WTC11 (cell line): ENCODE measurements at regions not wholly inside any gene's neighbourhood (a gene's known extent, or its start where the extent isn't known, plus 50 kb on each side); places are given as distances from the start of the nearest gene placed in this dataset.

Experiments used
- CBFB ChIP-seq: sonication (generic); formaldehyde crosslinking; IDR thresholded peaks from 2 replicates; pipeline ENCODE4 v1.8.1; 2022; ENCODE audit warnings: mild to moderate bottlenecking, low read depth, missing genetic modification reagents
- CREB1 ChIP-seq: sonication (generic); formaldehyde crosslinking; IDR thresholded peaks from 2 replicates; pipeline ENCODE4 v1.8.0; 2023; ENCODE audit warnings: mild to moderate bottlenecking, missing genetic modification reagents
- FOXP1 ChIP-seq: sonication (generic); formaldehyde crosslinking; IDR thresholded peaks from 2 replicates; pipeline ENCODE4 v1.8.0; 2022; ENCODE audit warnings: missing genetic modification reagents, mild to moderate bottlenecking, moderate library complexity, borderline replicate concordance
- GTF2I ChIP-seq: fragments of 250-450 bp; sonication (Bioruptor Pico); conservative IDR thresholded peaks from 2 replicates; pipeline ENCODE4 v1.4.0; 2021; ENCODE audit warnings: mild to moderate bottlenecking
- JUN ChIP-seq: sonication (generic); formaldehyde crosslinking; IDR thresholded peaks from 2 replicates; pipeline ENCODE4 v1.8.0; 2023; ENCODE audit warnings: mild to moderate bottlenecking, missing genetic modification reagents
- NFYB ChIP-seq: sonication (generic); formaldehyde crosslinking; conservative IDR thresholded peaks from 2 replicates; pipeline ENCODE4 v1.8.0; 2022; ENCODE audit warnings: low read depth, missing genetic modification reagents
- NR2C2 ChIP-seq: sonication (generic); formaldehyde crosslinking; IDR thresholded peaks from 2 replicates; pipeline ENCODE4 v1.8.0; 2022; ENCODE audit warnings: mild to moderate bottlenecking, missing genetic modification reagents
- NR3C1 ChIP-seq: sonication (generic); formaldehyde crosslinking; conservative IDR thresholded peaks from 2 replicates; pipeline ENCODE4 v1.8.1; 2023; ENCODE audit warnings: low read depth, mild to moderate bottlenecking, missing genetic modification reagents
- ZNF138 ChIP-seq: sonication (generic); formaldehyde crosslinking; conservative IDR thresholded peaks from 2 replicates; pipeline ENCODE4 v1.8.1; 2022; ENCODE audit warnings: mild to moderate bottlenecking, moderate library complexity, missing genetic modification reagents
- TF ChIP-seq, protein P1 (sequence below): fragments of 200-600 bp; IDR thresholded peaks from 2 replicates; pipeline ENCODE4 v1.8.0; 2022; ENCODE audit warnings: antibody characterized with exemption
- TF ChIP-seq, protein P2 (sequence below): sonication (generic); formaldehyde crosslinking; IDR thresholded peaks from 2 replicates; pipeline ENCODE4 v1.8.1; 2023; ENCODE audit warnings: mild to moderate bottlenecking, missing genetic modification reagents, moderate library complexity
- TF ChIP-seq, protein P3 (sequence below): fragments of 250-450 bp; sonication (Bioruptor Pico); IDR thresholded peaks from 2 replicates; pipeline ENCODE4 v2.1.2; 2022; ENCODE audit warnings: mild to moderate bottlenecking, moderate library complexity
- TF ChIP-seq, protein P4 (sequence below): sonication (generic); formaldehyde crosslinking; conservative IDR thresholded peaks from 2 replicates; pipeline ENCODE4 v1.8.1; 2022; ENCODE audit warnings: mild to moderate bottlenecking, missing genetic modification reagents
- TF ChIP-seq, protein P5 (sequence below): sonication (generic); formaldehyde crosslinking; IDR thresholded peaks from 2 replicates; pipeline ENCODE4 v1.8.1; 2022; ENCODE audit warnings: low read depth, missing genetic modification reagents, borderline replicate concordance

DNA sequence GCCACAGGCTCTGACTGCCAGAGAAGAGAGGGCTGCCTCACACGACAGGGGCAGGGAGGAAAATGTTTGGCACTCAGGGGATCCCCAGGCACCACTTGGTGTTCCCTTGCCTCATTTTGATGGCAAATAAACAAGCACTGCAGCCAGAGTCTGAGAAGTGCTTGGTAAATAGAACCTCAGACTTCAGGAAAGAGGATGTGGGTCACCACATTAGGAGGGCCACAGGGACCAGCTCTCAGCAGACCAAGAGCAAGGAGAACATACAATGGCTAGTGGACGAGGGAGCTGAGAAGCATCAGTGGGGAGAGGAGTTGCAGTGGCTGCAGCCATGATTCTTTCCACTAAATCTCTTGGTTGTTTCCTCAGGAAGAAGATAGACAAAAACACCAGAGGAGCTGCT lies 413.9 kb downstream of the GADD45G start:
- TF ChIP-seq, protein P1, sequence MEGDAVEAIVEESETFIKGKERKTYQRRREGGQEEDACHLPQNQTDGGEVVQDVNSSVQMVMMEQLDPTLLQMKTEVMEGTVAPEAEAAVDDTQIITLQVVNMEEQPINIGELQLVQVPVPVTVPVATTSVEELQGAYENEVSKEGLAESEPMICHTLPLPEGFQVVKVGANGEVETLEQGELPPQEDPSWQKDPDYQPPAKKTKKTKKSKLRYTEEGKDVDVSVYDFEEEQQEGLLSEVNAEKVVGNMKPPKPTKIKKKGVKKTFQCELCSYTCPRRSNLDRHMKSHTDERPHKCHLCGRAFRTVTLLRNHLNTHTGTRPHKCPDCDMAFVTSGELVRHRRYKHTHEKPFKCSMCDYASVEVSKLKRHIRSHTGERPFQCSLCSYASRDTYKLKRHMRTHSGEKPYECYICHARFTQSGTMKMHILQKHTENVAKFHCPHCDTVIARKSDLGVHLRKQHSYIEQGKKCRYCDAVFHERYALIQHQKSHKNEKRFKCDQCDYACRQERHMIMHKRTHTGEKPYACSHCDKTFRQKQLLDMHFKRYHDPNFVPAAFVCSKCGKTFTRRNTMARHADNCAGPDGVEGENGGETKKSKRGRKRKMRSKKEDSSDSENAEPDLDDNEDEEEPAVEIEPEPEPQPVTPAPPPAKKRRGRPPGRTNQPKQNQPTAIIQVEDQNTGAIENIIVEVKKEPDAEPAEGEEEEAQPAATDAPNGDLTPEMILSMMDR, result no peak
- TF ChIP-seq GTF2I (CRISPR knock-in tag), result no peak
- TF ChIP-seq NR2C2 (CRISPR knock-in tag), result no peak
- TF ChIP-seq, protein P2, sequence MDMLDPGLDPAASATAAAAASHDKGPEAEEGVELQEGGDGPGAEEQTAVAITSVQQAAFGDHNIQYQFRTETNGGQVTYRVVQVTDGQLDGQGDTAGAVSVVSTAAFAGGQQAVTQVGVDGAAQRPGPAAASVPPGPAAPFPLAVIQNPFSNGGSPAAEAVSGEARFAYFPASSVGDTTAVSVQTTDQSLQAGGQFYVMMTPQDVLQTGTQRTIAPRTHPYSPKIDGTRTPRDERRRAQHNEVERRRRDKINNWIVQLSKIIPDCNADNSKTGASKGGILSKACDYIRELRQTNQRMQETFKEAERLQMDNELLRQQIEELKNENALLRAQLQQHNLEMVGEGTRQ (CRISPR knock-in tag), result no peak
- TF ChIP-seq CREB1 (CRISPR knock-in tag), result no peak
- TF ChIP-seq, protein P3, sequence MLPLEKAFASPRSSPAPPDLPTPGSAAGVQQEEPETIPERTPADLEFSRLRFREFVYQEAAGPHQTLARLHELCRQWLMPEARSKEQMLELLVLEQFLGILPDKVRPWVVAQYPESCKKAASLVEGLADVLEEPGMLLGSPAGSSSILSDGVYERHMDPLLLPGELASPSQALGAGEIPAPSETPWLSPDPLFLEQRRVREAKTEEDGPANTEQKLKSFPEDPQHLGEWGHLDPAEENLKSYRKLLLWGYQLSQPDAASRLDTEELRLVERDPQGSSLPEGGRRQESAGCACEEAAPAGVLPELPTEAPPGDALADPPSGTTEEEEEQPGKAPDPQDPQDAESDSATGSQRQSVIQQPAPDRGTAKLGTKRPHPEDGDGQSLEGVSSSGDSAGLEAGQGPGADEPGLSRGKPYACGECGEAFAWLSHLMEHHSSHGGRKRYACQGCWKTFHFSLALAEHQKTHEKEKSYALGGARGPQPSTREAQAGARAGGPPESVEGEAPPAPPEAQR (CRISPR knock-in tag), result no peak
- no peak for TF ChIP-seq CBFB
- no peak for TF ChIP-seq ZNF138
- TF ChIP-seq JUN (CRISPR knock-in tag), result no peak
- TF ChIP-seq, protein P4, sequence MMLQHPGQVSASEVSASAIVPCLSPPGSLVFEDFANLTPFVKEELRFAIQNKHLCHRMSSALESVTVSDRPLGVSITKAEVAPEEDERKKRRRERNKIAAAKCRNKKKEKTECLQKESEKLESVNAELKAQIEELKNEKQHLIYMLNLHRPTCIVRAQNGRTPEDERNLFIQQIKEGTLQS, result no peak
- no peak for TF ChIP-seq NFYB (CRISPR knock-in tag)
- no peak for TF ChIP-seq NR3C1 (CRISPR knock-in tag)
- TF ChIP-seq FOXP1, result no peak
- TF ChIP-seq, protein P5, sequence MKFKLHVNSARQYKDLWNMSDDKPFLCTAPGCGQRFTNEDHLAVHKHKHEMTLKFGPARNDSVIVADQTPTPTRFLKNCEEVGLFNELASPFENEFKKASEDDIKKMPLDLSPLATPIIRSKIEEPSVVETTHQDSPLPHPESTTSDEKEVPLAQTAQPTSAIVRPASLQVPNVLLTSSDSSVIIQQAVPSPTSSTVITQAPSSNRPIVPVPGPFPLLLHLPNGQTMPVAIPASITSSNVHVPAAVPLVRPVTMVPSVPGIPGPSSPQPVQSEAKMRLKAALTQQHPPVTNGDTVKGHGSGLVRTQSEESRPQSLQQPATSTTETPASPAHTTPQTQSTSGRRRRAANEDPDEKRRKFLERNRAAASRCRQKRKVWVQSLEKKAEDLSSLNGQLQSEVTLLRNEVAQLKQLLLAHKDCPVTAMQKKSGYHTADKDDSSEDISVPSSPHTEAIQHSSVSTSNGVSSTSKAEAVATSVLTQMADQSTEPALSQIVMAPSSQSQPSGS (CRISPR knock-in tag), result no peak
